ENCODE measurements at regions not wholly inside any gene's neighbourhood (a gene's known extent, or its start where the extent isn't known, plus 50 kb on each side); places are given as distances from the start of the nearest gene placed in this dataset.

- Histone ChIP-seq H2AFZ (no peak overlapping the region), H3K36me3 (ENCODE audit: insufficient read depth) (no peaks in the 10 kb centered on the region), H3K4me3 (no peak overlapping the region), H3K27ac (ENCODE audit: low read depth) (no peak overlapping the region), H3K79me2 (replicated peaks; ENCODE audit: insufficient read depth) (no peaks in the 10 kb centered on the region), H3K4me1 (ENCODE audit: insufficient read depth) (no peaks in the 10 kb centered on the region), H3F3A (replicated peaks; ENCODE audit: low read depth) (no peaks in the 10 kb centered on the region), H4K20me1 (replicated peaks; ENCODE audit: insufficient read depth) (no peaks in the 10 kb centered on the region), H3K4me2 (no peak overlapping the region), H3K9me2 (ENCODE audit: insufficient read depth) (peaks cover 21% of the 10 kb centered on the region; the same call in 1 of the 2 replicates), H3K27me3 (ENCODE audit: insufficient read depth) (no peaks in the 10 kb centered on the region)
- no peaks in the 10 kb centered on the region for H3K4me1 Mint-ChIP-seq
- no peaks in the 10 kb centered on the region for H3K36me3 Mint-ChIP-seq (ENCODE audit: low read depth)
- H3K27me3 Mint-ChIP-seq (ENCODE audit: insufficient read depth, low read depth, poor library complexity), result no peaks in the 10 kb centered on the region
- DNase-seq (ENCODE audit: low spot score) (no peak), ATAC-seq (no peak)
- no peak overlapping the region for H3K4me3 Mint-ChIP-seq
- TF ChIP-seq EZH2phosphoT487 (IDR thresholded peaks at IDR 0.05; ENCODE audit: unreplicated experiment), result no peak
- TF ChIP-seq CTCF (conservative IDR thresholded peaks at IDR 0.05; ENCODE audit: low read depth in 2 of 2), result no peak
- no peak for TF ChIP-seq ZNF462 (CRISPR knock-in tag; IDR thresholded peaks at IDR 0.05)
- no peak for TF ChIP-seq REST (IDR thresholded peaks at IDR 0.05; ENCODE audit: unreplicated experiment)
- no peak for TF ChIP-seq NANOG (IDR thresholded peaks at IDR 0.05; ENCODE audit: borderline replicate concordance)
- TF ChIP-seq ZNF331 (CRISPR knock-in tag; IDR thresholded peaks at IDR 0.05; ENCODE audit: low read depth), result no peak
- no peak for TF ChIP-seq JUNB (IDR thresholded peaks at IDR 0.05; ENCODE audit: unreplicated experiment)
- no peak for TF ChIP-seq ZNF114 (CRISPR knock-in tag; IDR thresholded peaks at IDR 0.05)
- no peak for TF ChIP-seq POLR2AphosphoS5 (IDR thresholded peaks at IDR 0.05; ENCODE audit: low read depth)
- TF ChIP-seq ETS1 (IDR thresholded peaks at IDR 0.05), result no peak
- TF ChIP-seq STAT1 (IDR thresholded peaks at IDR 0.05; ENCODE audit: unreplicated experiment), result no peak
- no peak for TF ChIP-seq EZH2 (IDR thresholded peaks at IDR 0.05; ENCODE audit: low read depth, unreplicated experiment)
- no peak overlapping the region for H3K27ac Mint-ChIP-seq
- H3K9me3 Mint-ChIP-seq, result peaks cover 3% of the 10 kb centered on the region; the same call in 1 of the 3 replicates
These were observed 399.3 kb upstream of the TRPC7 start for GRCh38 chr5:136764601-136765000.

All from GM23338 (cell line).